AG08395 (cell line): ENCODE measurements at regions not wholly inside any gene's neighbourhood (a gene's known extent, or its start where the extent isn't known, plus 50 kb on each side); places are given as distances from the start of the nearest gene placed in this dataset.

Source experiments
- DNase-seq: peaks from one replicate; pipeline ENCODE4 v3.0.0; 2012; ENCODE audit warnings: mixed read lengths, low spot score

GRCh38 chr13:48181482-48182145 lies 51.4 kb upstream of the ITM2B start:
- DNase-seq, result no peak

- DNase-seq, result no peak
Measured at GRCh38 chr13:48178126-48178525, 54.9 kb upstream of the ITM2B start.

GRCh38 chr13:48176781-48177180 lies 56.2 kb upstream of the ITM2B start:
- no peak for DNase-seq

- no peak for DNase-seq
Measured at GRCh38 chr13:48175185-48175584, 57.8 kb upstream of the ITM2B start.

GRCh38 chr13:48167866-48168265 lies 65.1 kb upstream of the ITM2B start:
- no peak for DNase-seq

- DNase-seq, result no peak
Measured at GRCh38 chr13:48165727-48166126, 67.3 kb upstream of the ITM2B start.

GRCh38 chr13:48165063-48165462 lies 67.9 kb upstream of the ITM2B start:
- no peak for DNase-seq

- no peak for DNase-seq
Measured at GRCh38 chr13:48163061-48163460, 68.2 kb upstream of the MED4 start.

GRCh38 chr13:48162217-48162616 lies 67.3 kb upstream of the MED4 start:
- DNase-seq, result no peak

GRCh38 chr13:48161530-48162179 lies 66.8 kb upstream of the MED4 start:
- no peak for DNase-seq

- peak; percentile 53 for DNase-seq
Measured at GRCh38 chr13:48160606-48161278, 65.8 kb upstream of the MED4 start.

GRCh38 chr13:48159826-48160225 lies 64.9 kb upstream of the MED4 start:
- DNase-seq, result no peak

- DNase-seq, result peak; percentile 17
Measured at GRCh38 chr13:48159401-48159800, 64.5 kb upstream of the MED4 start.

- DNase-seq, result no peak
Measured at GRCh38 chr13:48158915-48159314, 64.0 kb upstream of the MED4 start.

GRCh38 chr13:48158290-48158689 lies 63.4 kb upstream of the MED4 start:
- DNase-seq, result no peak

- no peak for DNase-seq
Measured at GRCh38 chr13:48156466-48156865, 61.6 kb upstream of the MED4 start.

GRCh38 chr13:48155848-48156247 lies 60.9 kb upstream of the MED4 start:
- peak; percentile 13 for DNase-seq

- no peak for DNase-seq
Measured at GRCh38 chr13:48154671-48155070, 59.8 kb upstream of the MED4 start.

GRCh38 chr13:48153186-48153585 lies 58.3 kb upstream of the MED4 start:
- DNase-seq, result no peak

GRCh38 chr13:48151363-48152161 lies 56.7 kb upstream of the MED4 start:
- no peak for DNase-seq

- no peak for DNase-seq
Measured at GRCh38 chr13:48148454-48148853, 53.5 kb upstream of the MED4 start.

GRCh38 chr13:48146636-48147035 lies 51.7 kb upstream of the MED4 start:
- DNase-seq, result no peak

- DNase-seq, result no peak
Measured at GRCh38 chr13:48146122-48146521, 51.2 kb upstream of the MED4 start.
